ENCODE measurements at regions not wholly inside any gene's neighbourhood (a gene's known extent, or its start where the extent isn't known, plus 50 kb on each side); places are given as distances from the start of the nearest gene placed in this dataset.
A peak's percentile ranks its signal among the peaks of the same experiment; 100 is the strongest.

- no peaks in the 10 kb centered on the region for H3F3A ChIP-seq (ENCODE audit: insufficient read depth, low read length)
- no peak for TF ChIP-seq CTCF (IDR thresholded peaks at IDR 0.05; ENCODE audit: low read length)
- TF ChIP-seq EZH2 (IDR thresholded peaks at IDR 0.05; ENCODE audit: borderline replicate concordance, low read length) = no peak
- H3K36me3 ChIP-seq (ENCODE audit: insufficient read depth, low read length) = no peaks in the 10 kb centered on the region
- no peaks in the 10 kb centered on the region for H3K9me3 ChIP-seq (ENCODE audit: low read length)
- H4K20me1 ChIP-seq (ENCODE audit: insufficient read depth, low read length) = no peaks in the 10 kb centered on the region
- H3K9ac ChIP-seq (ENCODE audit: low read length) = no peak overlapping the region
- no peaks in the 10 kb centered on the region for H3K4me1 ChIP-seq (ENCODE audit: insufficient read depth, low read length, severe bottlenecking)
- no peak overlapping the region for H3K4me2 ChIP-seq (ENCODE audit: low read length)
- H3K4me3 ChIP-seq (ENCODE audit: low read depth, low read length, poor library complexity, severe bottlenecking) = no peak overlapping the region
- H3K27me3 ChIP-seq (ENCODE audit: insufficient read depth, low read length) = no peaks in the 10 kb centered on the region
- H3K79me2 ChIP-seq (ENCODE audit: insufficient read depth, low read length) = no peaks in the 10 kb centered on the region
- no peaks in the 10 kb centered on the region for H3K9me2 ChIP-seq (ENCODE audit: low read depth, low read length)
- no peak overlapping the region for H2AFZ ChIP-seq (ENCODE audit: low read length)
- no peak overlapping the region for H3K27ac ChIP-seq (ENCODE audit: low read depth, low read length, poor library complexity, severe bottlenecking)
These were observed 284.0 kb upstream of the DEPDC1 start for GRCh38 chr1:68780919-68781318.

GRCh38 chr1:68782890-68783289 lies 286.0 kb upstream of the DEPDC1 start:
- Histone ChIP-seq H3K36me3 (ENCODE audit: insufficient read depth, low read length) (no peaks in the 10 kb centered on the region), H3K79me2 (ENCODE audit: insufficient read depth, low read length) (no peaks in the 10 kb centered on the region), H4K20me1 (ENCODE audit: insufficient read depth, low read length) (no peaks in the 10 kb centered on the region), H3K27me3 (ENCODE audit: insufficient read depth, low read length) (no peaks in the 10 kb centered on the region), H3K27ac (ENCODE audit: low read depth, low read length, poor library complexity, severe bottlenecking) (no peak overlapping the region), H3K4me3 (ENCODE audit: low read depth, low read length, poor library complexity, severe bottlenecking) (no peak overlapping the region), H3K4me1 (ENCODE audit: insufficient read depth, low read length, severe bottlenecking) (no peaks in the 10 kb centered on the region), H3K9me3 (ENCODE audit: low read length) (no peaks in the 10 kb centered on the region), H3K4me2 (ENCODE audit: low read length) (no peak overlapping the region), H3K9ac (ENCODE audit: low read length) (no peak overlapping the region), H3F3A (ENCODE audit: insufficient read depth, low read length) (no peaks in the 10 kb centered on the region), H2AFZ (ENCODE audit: low read length) (no peak overlapping the region), H3K9me2 (ENCODE audit: low read depth, low read length) (no peaks in the 10 kb centered on the region)
- TF ChIP-seq CTCF (IDR thresholded peaks at IDR 0.05; ENCODE audit: low read length) (peak; percentile 4; the same call in 1 of the 2 replicates), EZH2 (IDR thresholded peaks at IDR 0.05; ENCODE audit: borderline replicate concordance, low read length) (no peak)

- H3K4me2 ChIP-seq (ENCODE audit: low read length) = no peak overlapping the region
- no peaks in the 10 kb centered on the region for H3K79me2 ChIP-seq (ENCODE audit: insufficient read depth, low read length)
- H3K36me3 ChIP-seq (ENCODE audit: insufficient read depth, low read length) = no peaks in the 10 kb centered on the region
- H3K9me2 ChIP-seq (ENCODE audit: low read depth, low read length) = no peaks in the 10 kb centered on the region
- H3K4me1 ChIP-seq (ENCODE audit: insufficient read depth, low read length, severe bottlenecking) = no peaks in the 10 kb centered on the region
- no peak overlapping the region for H3K4me3 ChIP-seq (ENCODE audit: low read depth, low read length, poor library complexity, severe bottlenecking)
- no peak overlapping the region for H3K9ac ChIP-seq (ENCODE audit: low read length)
- H2AFZ ChIP-seq (ENCODE audit: low read length) = no peak overlapping the region
- no peaks in the 10 kb centered on the region for H4K20me1 ChIP-seq (ENCODE audit: insufficient read depth, low read length)
- TF ChIP-seq EZH2 (IDR thresholded peaks at IDR 0.05; ENCODE audit: borderline replicate concordance, low read length) (no peak), CTCF (IDR thresholded peaks at IDR 0.05; ENCODE audit: low read length) (no peak)
- no peak overlapping the region for H3K27ac ChIP-seq (ENCODE audit: low read depth, low read length, poor library complexity, severe bottlenecking)
- no peaks in the 10 kb centered on the region for H3K27me3 ChIP-seq (ENCODE audit: insufficient read depth, low read length)
- H3K9me3 ChIP-seq (ENCODE audit: low read length) = no peaks in the 10 kb centered on the region
- no peaks in the 10 kb centered on the region for H3F3A ChIP-seq (ENCODE audit: insufficient read depth, low read length)
These were observed 288.4 kb upstream of the DEPDC1 start for GRCh38 chr1:68785328-68785727.
